Hepatocyte (in vitro differentiated cells): ENCODE measurements at regions not wholly inside any gene's neighbourhood (a gene's known extent, or its start where the extent isn't known, plus 50 kb on each side); places are given as distances from the start of the nearest gene placed in this dataset.

Experiments
- EZH2 ChIP-seq: fragments of 200-600 bp; sonication (generic); IDR thresholded peaks from 2 replicates; pipeline ENCODE4 v1.6.1; 2016; ENCODE audit warnings: antibody characterized with exemption, mild to moderate bottlenecking, borderline replicate concordance
- EZH2phosphoT487 ChIP-seq: fragments of 200-600 bp; sonication (generic); IDR thresholded peaks from one replicate; pipeline ENCODE4 v1.6.1; 2018; ENCODE audit warnings: antibody characterized with exemption, mild to moderate bottlenecking, low read depth, moderate library complexity; ENCODE audit not compliant: unreplicated experiment, severe bottlenecking
- TF ChIP-seq, protein P1 (sequence below): fragments of 200-600 bp; sonication (generic); IDR thresholded peaks from 2 replicates; pipeline ENCODE4 v1.5.1; 2016; ENCODE audit warnings: antibody characterized with exemption, mild to moderate bottlenecking; ENCODE audit not compliant: poor library complexity

DNA sequence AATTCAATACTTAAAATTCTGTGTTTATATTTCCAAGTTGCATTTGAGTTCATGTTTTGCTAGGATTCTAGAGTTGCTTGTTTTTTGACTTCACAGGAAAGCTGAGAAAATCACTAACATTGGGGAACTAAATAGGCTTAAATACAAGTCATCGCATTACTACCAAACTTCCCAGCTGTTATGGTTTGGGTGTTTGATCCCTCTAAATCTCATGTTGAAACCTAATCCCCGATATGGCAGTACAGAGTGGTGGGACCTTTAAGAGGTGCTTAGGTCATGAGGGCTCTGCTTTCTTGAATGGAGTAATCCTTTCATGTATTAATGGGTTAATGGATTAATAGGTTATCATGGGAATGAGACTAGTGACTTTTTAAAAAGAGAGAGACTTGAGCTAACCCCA, 77.2 kb upstream of the ARPP21 start:
- TF ChIP-seq EZH2phosphoT487 (no peak), EZH2 (no peak)
- TF ChIP-seq, protein P1, sequence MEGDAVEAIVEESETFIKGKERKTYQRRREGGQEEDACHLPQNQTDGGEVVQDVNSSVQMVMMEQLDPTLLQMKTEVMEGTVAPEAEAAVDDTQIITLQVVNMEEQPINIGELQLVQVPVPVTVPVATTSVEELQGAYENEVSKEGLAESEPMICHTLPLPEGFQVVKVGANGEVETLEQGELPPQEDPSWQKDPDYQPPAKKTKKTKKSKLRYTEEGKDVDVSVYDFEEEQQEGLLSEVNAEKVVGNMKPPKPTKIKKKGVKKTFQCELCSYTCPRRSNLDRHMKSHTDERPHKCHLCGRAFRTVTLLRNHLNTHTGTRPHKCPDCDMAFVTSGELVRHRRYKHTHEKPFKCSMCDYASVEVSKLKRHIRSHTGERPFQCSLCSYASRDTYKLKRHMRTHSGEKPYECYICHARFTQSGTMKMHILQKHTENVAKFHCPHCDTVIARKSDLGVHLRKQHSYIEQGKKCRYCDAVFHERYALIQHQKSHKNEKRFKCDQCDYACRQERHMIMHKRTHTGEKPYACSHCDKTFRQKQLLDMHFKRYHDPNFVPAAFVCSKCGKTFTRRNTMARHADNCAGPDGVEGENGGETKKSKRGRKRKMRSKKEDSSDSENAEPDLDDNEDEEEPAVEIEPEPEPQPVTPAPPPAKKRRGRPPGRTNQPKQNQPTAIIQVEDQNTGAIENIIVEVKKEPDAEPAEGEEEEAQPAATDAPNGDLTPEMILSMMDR, result no peak
